ENCODE measurements at regions not wholly inside any gene's neighbourhood (a gene's known extent, or its start where the extent isn't known, plus 50 kb on each side); places are given as distances from the start of the nearest gene placed in this dataset.

DNA sequence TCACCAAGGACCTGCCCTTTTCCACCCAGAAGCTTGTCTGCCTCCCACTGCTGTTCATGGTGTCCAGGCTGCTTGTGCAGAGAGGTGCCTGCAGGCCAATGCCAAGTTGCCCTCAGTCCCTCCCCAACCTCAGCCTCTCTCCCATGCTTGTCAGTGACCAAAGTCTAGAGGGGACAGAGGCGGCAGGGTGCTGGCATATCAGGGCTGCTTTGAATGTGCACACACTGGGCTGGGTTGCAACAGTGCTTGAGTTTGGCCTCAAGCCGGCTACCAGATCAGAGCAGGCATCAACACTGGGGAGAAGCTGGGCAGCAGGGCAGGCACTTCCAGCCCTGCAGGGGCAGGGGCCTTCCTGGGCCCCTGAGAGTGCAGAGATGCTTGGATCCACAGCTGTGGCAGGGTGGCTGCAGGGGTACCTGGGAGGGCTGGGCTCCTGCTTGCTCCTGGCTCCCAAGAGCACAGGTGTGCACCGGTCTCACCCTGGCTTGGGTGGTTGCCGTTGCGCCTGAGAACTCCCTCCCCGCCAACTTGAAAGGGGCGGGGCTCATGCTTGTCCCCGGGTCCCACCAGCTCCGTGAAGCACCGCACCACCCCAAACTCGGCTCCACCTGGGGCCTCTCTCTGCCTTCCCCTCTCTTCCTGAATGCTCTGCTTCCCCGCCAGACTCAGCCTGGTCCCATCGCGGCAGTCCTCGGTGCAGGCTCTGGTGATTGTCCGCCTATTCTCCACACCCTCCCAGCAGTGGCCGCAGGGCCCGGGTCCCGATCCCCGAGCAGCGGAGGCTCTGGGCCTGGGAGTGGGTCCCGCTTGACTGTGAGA, 1681.9 kb upstream of the ADGRL3 start:
- in situ Hi-C loops (cut with MboI) (no loop called here), intact Hi-C loops (cut with micrococcal nuclease; ENCODE audit: unreplicated experiment) (no loop called here)
- no peak for DNase-seq (ENCODE audit: low read depth, low spot score)
- no peak overlapping the region for H3K4me2 ChIP-seq (ENCODE audit: control insufficient read depth, insufficient read depth)
- H3K79me2 ChIP-seq (ENCODE audit: control insufficient read depth, insufficient read depth, low read length) = no peaks in the 10 kb centered on the region
- ChIA-PET SMC1A (ENCODE audit: uncharacterized antibody, unreplicated experiment) (no interaction called here), POLR2A (no interaction called here), RAD21 (ENCODE audit: unreplicated experiment) (no interaction called here), CTCF (no interaction called here)
- no TSS peak for BruUV-seq (replicated peaks)
- H3K27ac ChIP-seq (ENCODE audit: control insufficient read depth, insufficient read depth) = no peak overlapping the region
- H4K20me1 ChIP-seq (ENCODE audit: control insufficient read depth, insufficient read depth) = no peaks in the 10 kb centered on the region
- no peak overlapping the region for H3K9ac ChIP-seq (ENCODE audit: control insufficient read depth, insufficient read depth, low read length)
- no peak overlapping the region for H3K4me3 ChIP-seq
- ATAC-seq = no peak
- H3K36me3 ChIP-seq (ENCODE audit: control insufficient read depth in 2 of 2, insufficient read depth in 2 of 2, low read length in 1 of 2) = no peaks in the 10 kb centered on the region
- H3K4me1 ChIP-seq (ENCODE audit: control insufficient read depth, insufficient read depth, low read length) = no peaks in the 10 kb centered on the region
- TF ChIP-seq TARDBP (IDR thresholded peaks at IDR 0.05; ENCODE audit: borderline replicate concordance) (no peak), NBN (IDR thresholded peaks at IDR 0.05) (no peak), ZNF622 (IDR thresholded peaks at IDR 0.05) (no peak), NR2C1 (IDR thresholded peaks at IDR 0.05) (no peak), RFX5 (IDR thresholded peaks at IDR 0.05; ENCODE audit: low read depth, low read length) (no peak), NFXL1 (IDR thresholded peaks at IDR 0.05; ENCODE audit: borderline replicate concordance) (no peak), CHD1 (IDR thresholded peaks at IDR 0.05; ENCODE audit: low read depth, low read length) (no peak), ZNF24 (IDR thresholded peaks at IDR 0.05) (no peak)
- TF ChIP-seq, protein P1, sequence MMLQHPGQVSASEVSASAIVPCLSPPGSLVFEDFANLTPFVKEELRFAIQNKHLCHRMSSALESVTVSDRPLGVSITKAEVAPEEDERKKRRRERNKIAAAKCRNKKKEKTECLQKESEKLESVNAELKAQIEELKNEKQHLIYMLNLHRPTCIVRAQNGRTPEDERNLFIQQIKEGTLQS (IDR thresholded peaks at IDR 0.05; ENCODE audit: borderline replicate concordance, extremely low read depth, low read depth, low read length) = no peak
- TF ChIP-seq, protein P2, sequence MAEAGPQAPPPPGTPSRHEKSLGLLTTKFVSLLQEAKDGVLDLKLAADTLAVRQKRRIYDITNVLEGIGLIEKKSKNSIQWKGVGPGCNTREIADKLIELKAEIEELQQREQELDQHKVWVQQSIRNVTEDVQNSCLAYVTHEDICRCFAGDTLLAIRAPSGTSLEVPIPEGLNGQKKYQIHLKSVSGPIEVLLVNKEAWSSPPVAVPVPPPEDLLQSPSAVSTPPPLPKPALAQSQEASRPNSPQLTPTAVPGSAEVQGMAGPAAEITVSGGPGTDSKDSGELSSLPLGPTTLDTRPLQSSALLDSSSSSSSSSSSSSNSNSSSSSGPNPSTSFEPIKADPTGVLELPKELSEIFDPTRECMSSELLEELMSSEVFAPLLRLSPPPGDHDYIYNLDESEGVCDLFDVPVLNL (IDR thresholded peaks at IDR 0.05; ENCODE audit: low read depth, low read length) = no peak
- no peaks in the 10 kb centered on the region for H3K27me3 ChIP-seq (replicated peaks in 1 of 2; ENCODE audit: control insufficient read depth in 2 of 2, insufficient read depth in 2 of 2, low read length in 1 of 2)
- FAIRE-seq = no peak
- H2AFZ ChIP-seq (ENCODE audit: control insufficient read depth, low read depth, low read length) = no peak overlapping the region
- WGBS (ENCODE audit: insufficient coverage, insufficient replicate concordance, low lambda C conversion rate, missing lambda C conversion rate) = 59% methylated on average over 22 of the region's 22 CpGs
- no peaks in the 10 kb centered on the region for H3K9me3 ChIP-seq (replicated peaks; ENCODE audit: control insufficient read depth, insufficient read depth, low read length)

Measured in GM12878 (cell line).